ENCODE measurements at regions not wholly inside any gene's neighbourhood (a gene's known extent, or its start where the extent isn't known, plus 50 kb on each side); places are given as distances from the start of the nearest gene placed in this dataset.

DNA sequence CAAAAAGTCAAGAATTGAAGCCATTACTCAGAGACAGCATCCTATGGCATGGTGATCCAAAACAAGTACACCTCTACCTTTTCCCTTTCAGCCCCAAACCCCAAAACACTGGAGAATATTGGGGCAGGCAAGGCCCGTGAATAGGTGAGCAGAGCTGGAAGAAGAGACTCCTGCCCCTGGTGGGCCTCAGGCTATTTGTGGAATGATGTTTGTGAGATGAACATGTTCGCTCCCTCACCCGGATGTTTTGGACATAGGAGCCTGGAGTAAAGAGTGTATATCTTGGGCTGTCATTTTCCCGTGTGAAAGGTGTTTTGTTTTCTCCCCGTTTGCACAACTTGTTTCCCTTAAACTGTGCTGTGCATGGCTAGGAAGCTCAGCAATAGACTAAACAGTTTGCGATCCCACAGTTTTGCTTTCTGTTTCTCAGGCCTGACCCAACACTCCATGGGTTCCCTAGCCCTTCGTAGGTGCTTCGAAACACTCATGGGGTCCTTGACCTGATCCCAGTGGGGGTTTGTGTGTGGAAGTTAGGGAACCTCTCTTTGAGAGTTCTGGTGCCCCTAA, 136.5 kb upstream of the TNP1 start:
- ATAC-seq (ENCODE audit: insufficient read depth, low read depth): no peak
- Histone ChIP-seq H3K79me2 (ENCODE audit: insufficient read depth, low read length) (no peaks in the 10 kb centered on the region), H3K4me2 (ENCODE audit: insufficient read depth, low read length) (no peak overlapping the region), H3K27me3 (ENCODE audit: insufficient read depth, low read length, poor library complexity) (peaks cover 12% of the 10 kb centered on the region), H3K9me3 (ENCODE audit: insufficient read depth, low read length, severe bottlenecking) (no peaks in the 10 kb centered on the region), H3K9ac (ENCODE audit: low read depth, low read length) (no peak overlapping the region), H3K4me1 (ENCODE audit: insufficient read depth, low read length) (no peaks in the 10 kb centered on the region), H3K36me3 (ENCODE audit: insufficient read depth, low read length) (no peaks in the 10 kb centered on the region), H4K20me1 (ENCODE audit: insufficient read depth, low read length) (no peaks in the 10 kb centered on the region), H3K27ac (ENCODE audit: low read length) (no peak overlapping the region), H3K4me3 (ENCODE audit: low read depth in 1 of 2, low read length in 2 of 2) (no peak overlapping the region), H2AFZ (ENCODE audit: low read depth, low read length) (no peak overlapping the region)
- DNase-seq: no peak
- no peak for TF ChIP-seq EZH2 (IDR thresholded peaks at IDR 0.05; ENCODE audit: borderline replicate concordance, low read depth, low read length, severe bottlenecking)
- no peak for TF ChIP-seq CTCF (IDR thresholded peaks at IDR 0.05; ENCODE audit: borderline replicate concordance, extremely low read depth, low read length, poor library complexity, severe bottlenecking)

- Histone ChIP-seq H2AFZ (ENCODE audit: low read depth, low read length) (no peak overlapping the region), H4K20me1 (ENCODE audit: insufficient read depth, low read length) (no peaks in the 10 kb centered on the region), H3K36me3 (ENCODE audit: insufficient read depth, low read length) (no peaks in the 10 kb centered on the region), H3K4me1 (ENCODE audit: insufficient read depth, low read length) (no peaks in the 10 kb centered on the region), H3K79me2 (ENCODE audit: insufficient read depth, low read length) (no peaks in the 10 kb centered on the region), H3K4me2 (ENCODE audit: insufficient read depth, low read length) (no peak overlapping the region), H3K27me3 (ENCODE audit: insufficient read depth, low read length, poor library complexity) (peaks cover 18% of the 10 kb centered on the region), H3K27ac (ENCODE audit: low read length) (no peak overlapping the region), H3K4me3 (ENCODE audit: low read depth in 1 of 2, low read length in 2 of 2) (no peak overlapping the region), H3K9me3 (ENCODE audit: insufficient read depth, low read length, severe bottlenecking) (no peaks in the 10 kb centered on the region), H3K9ac (ENCODE audit: low read depth, low read length) (no peak overlapping the region)
- DNase-seq (no peak), ATAC-seq (ENCODE audit: insufficient read depth, low read depth) (no peak)
- no peak for TF ChIP-seq EZH2 (IDR thresholded peaks at IDR 0.05; ENCODE audit: borderline replicate concordance, low read depth, low read length, severe bottlenecking)
- TF ChIP-seq CTCF (IDR thresholded peaks at IDR 0.05; ENCODE audit: borderline replicate concordance, extremely low read depth, low read length, poor library complexity, severe bottlenecking): no peak
Measured at GRCh38 chr2:216994353-216994854, 134.5 kb upstream of the TNP1 start.

- Histone ChIP-seq H3K27me3 (ENCODE audit: insufficient read depth, low read length, poor library complexity) (peaks cover 19% of the 10 kb centered on the region), H3K27ac (ENCODE audit: low read length) (no peak overlapping the region), H2AFZ (ENCODE audit: low read depth, low read length) (no peak overlapping the region), H3K4me3 (ENCODE audit: low read depth in 1 of 2, low read length in 2 of 2) (no peak overlapping the region), H3K79me2 (ENCODE audit: insufficient read depth, low read length) (no peaks in the 10 kb centered on the region), H4K20me1 (ENCODE audit: insufficient read depth, low read length) (no peaks in the 10 kb centered on the region), H3K9me3 (ENCODE audit: insufficient read depth, low read length, severe bottlenecking) (no peaks in the 10 kb centered on the region), H3K9ac (ENCODE audit: low read depth, low read length) (no peak overlapping the region), H3K36me3 (ENCODE audit: insufficient read depth, low read length) (no peaks in the 10 kb centered on the region), H3K4me2 (ENCODE audit: insufficient read depth, low read length) (no peak overlapping the region), H3K4me1 (ENCODE audit: insufficient read depth, low read length) (no peaks in the 10 kb centered on the region)
- TF ChIP-seq EZH2 (IDR thresholded peaks at IDR 0.05; ENCODE audit: borderline replicate concordance, low read depth, low read length, severe bottlenecking): no peak
- TF ChIP-seq CTCF (IDR thresholded peaks at IDR 0.05; ENCODE audit: borderline replicate concordance, extremely low read depth, low read length, poor library complexity, severe bottlenecking): no peak
- DNase-seq (no peak), ATAC-seq (ENCODE audit: insufficient read depth, low read depth) (no peak)
Measured at GRCh38 chr2:216992056-216992675, 132.3 kb upstream of the TNP1 start.
